PC-3 (cell line): ENCODE measurements at regions not wholly inside any gene's neighbourhood (a gene's known extent, or its start where the extent isn't known, plus 50 kb on each side); places are given as distances from the start of the nearest gene placed in this dataset.

ENCODE experiments used
- ATAC-seq: fragments of 200-7000 bp; cut with Tn5 transposase; 2 replicates; pipeline ENCODE4 v1.9.1; 2020; ENCODE audit warnings: mild to moderate bottlenecking, moderate library complexity
- BruUV-seq: library from RNA; stranded (reverse); fragments of 400-500 nt; replicated peaks from 2 replicates; lab custom pipeline; 2021; lab: Mats Ljungman, UMichigan
- CTCF ChIA-PET: fragments of 300-600 bp; sonication (Branson Sonifier 250); formaldehyde crosslinking; loops from one replicate; lab custom pipeline; 2022; ENCODE audit warnings: antibody characterized with exemption; lab: Charles Lee
- POLR2A ChIA-PET: fragments of 300-600 bp; sonication (Branson Sonifier 250); formaldehyde crosslinking; loops from one replicate; lab custom pipeline; 2022; ENCODE audit warnings: antibody characterized with exemption; ENCODE audit not compliant: unreplicated experiment; lab: Charles Lee
- DNase-seq: peaks from one replicate; pipeline ENCODE4 v3.0.0-alpha.2; 2015
- H2AFZ ChIP-seq: fragments of 300-600 bp; sonication (generic); 2 replicates; pipeline ENCODE4 v1.6.0; 2016; ENCODE audit warnings: antibody characterized with exemption, low read length
- H3F3A ChIP-seq: fragments of 300-600 bp; sonication (generic); one replicate; pipeline ENCODE4 v1.6.0; 2017; ENCODE audit warnings: antibody characterized with exemption, low read length, control low read depth, mild to moderate bottlenecking; ENCODE audit not compliant: unreplicated experiment
- H3K27ac ChIP-seq: fragments of 300-600 bp; sonication (generic); 2 replicates; pipeline ENCODE4 v1.5.1; 2016; ENCODE audit warnings: mild to moderate bottlenecking, low read length
- H3K27me3 ChIP-seq: fragments of 300-600 bp; sonication (generic); 2 replicates; pipeline ENCODE4 v1.6.1; 2016; ENCODE audit warnings: low read length, mixed read lengths
- H3K36me3 ChIP-seq: fragments of 300-600 bp; sonication (generic); 2 replicates; pipeline ENCODE4 v1.6.1; 2016; ENCODE audit warnings: low read depth, mixed run types, low read length, mixed read lengths
- H3K4me1 ChIP-seq: fragments of 300-600 bp; sonication (generic); 2 replicates; pipeline ENCODE4 v1.5.1; 2016; ENCODE audit warnings: low read length; ENCODE audit not compliant: insufficient read depth
- H3K4me2 ChIP-seq: fragments of 300-600 bp; sonication (generic); 2 replicates; pipeline ENCODE4 v1.6.0; 2016; ENCODE audit warnings: low read length
- H3K4me3 ChIP-seq: fragments of 300-600 bp; sonication (generic); 2 replicates; pipeline ENCODE4 v1.5.1; 2016; ENCODE audit warnings: mild to moderate bottlenecking, low read length, mixed read lengths
- H3K79me2 ChIP-seq: fragments of 300-600 bp; sonication (generic); 2 replicates; pipeline ENCODE4 v1.6.1; 2017; ENCODE audit warnings: low read length, mixed read lengths
- H3K9ac ChIP-seq: fragments of 300-600 bp; sonication (generic); 2 replicates; pipeline ENCODE4 v1.6.0; 2016; ENCODE audit warnings: mild to moderate bottlenecking, low read length
- H3K9me2 ChIP-seq: fragments of 300-600 bp; sonication (generic); replicated peaks from 2 replicates; pipeline ENCODE4 v1.6.1; 2016; ENCODE audit warnings: mixed run types, low read length, mixed read lengths
- H3K9me3 ChIP-seq: fragments of 300-600 bp; sonication (generic); 2 replicates; pipeline ENCODE4 v1.6.1; 2016; ENCODE audit warnings: low read length, mixed read lengths
- H4K20me1 ChIP-seq: fragments of 300-600 bp; sonication (generic); 2 replicates; pipeline ENCODE4 v1.6.1; 2016; ENCODE audit warnings: low read length, mixed read lengths
- EZH2 ChIP-seq: fragments of 300-600 bp; sonication (generic); IDR thresholded peaks from one replicate; pipeline ENCODE4 v1.6.1; 2017; ENCODE audit warnings: antibody characterized with exemption, mild to moderate bottlenecking, low read length; ENCODE audit not compliant: unreplicated experiment
- EZH2phosphoT487 ChIP-seq: fragments of 300-600 bp; sonication (generic); IDR thresholded peaks from 2 replicates; pipeline ENCODE4 v1.6.1; 2018; ENCODE audit warnings: mild to moderate bottlenecking, antibody characterized with exemption, low read length, borderline replicate concordance
- intact Hi-C: fragments of 100-400 bp; cut with micrococcal nuclease; formaldehyde crosslinking; loops from 2 replicates; pipeline ENCODE4 v1.9.0; 2023
- TF ChIP-seq, protein P1 (sequence below): fragments of 300-600 bp; sonication (generic); conservative IDR thresholded peaks from 2 replicates; pipeline ENCODE4 v1.5.1; 2017; ENCODE audit warnings: antibody characterized with exemption, low read depth, mild to moderate bottlenecking, low read length

DNA sequence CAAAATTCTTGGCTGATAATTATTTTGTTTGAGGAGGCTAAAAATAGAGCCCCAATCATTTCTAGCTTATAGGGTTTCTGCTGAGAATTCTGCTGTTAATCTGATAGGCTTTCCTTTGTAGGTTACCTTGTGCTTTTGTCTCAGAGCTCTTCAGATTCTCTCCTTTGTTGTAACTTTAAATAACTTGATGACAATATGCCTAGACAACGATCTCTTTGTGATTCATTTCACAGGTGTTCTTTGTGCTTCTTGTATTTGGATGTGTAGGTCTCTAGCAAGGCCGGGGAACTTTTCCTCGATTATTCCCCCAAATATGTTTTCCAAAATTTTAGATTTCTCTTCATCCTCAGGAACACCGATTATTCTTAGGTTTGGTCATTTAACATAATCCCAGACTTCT is 376.5 kb upstream of the MAN1A1 start:
- ChIA-PET CTCF (no interaction called here), POLR2A (no interaction called here)
- no peak overlapping the region for H3K27ac ChIP-seq
- no peaks in the 10 kb centered on the region for H4K20me1 ChIP-seq
- no peaks in the 10 kb centered on the region for H3K79me2 ChIP-seq
- H2AFZ ChIP-seq, result no peak overlapping the region
- intact Hi-C loops, result loop anchor here (5.0 kb wide), 1 partner anchor 374 kb away; no protein-coding TSS in a partner anchor
- no peak overlapping the region for H3K4me2 ChIP-seq
- no peak for TF ChIP-seq EZH2phosphoT487
- no peak for TF ChIP-seq EZH2
- TF ChIP-seq, protein P1, sequence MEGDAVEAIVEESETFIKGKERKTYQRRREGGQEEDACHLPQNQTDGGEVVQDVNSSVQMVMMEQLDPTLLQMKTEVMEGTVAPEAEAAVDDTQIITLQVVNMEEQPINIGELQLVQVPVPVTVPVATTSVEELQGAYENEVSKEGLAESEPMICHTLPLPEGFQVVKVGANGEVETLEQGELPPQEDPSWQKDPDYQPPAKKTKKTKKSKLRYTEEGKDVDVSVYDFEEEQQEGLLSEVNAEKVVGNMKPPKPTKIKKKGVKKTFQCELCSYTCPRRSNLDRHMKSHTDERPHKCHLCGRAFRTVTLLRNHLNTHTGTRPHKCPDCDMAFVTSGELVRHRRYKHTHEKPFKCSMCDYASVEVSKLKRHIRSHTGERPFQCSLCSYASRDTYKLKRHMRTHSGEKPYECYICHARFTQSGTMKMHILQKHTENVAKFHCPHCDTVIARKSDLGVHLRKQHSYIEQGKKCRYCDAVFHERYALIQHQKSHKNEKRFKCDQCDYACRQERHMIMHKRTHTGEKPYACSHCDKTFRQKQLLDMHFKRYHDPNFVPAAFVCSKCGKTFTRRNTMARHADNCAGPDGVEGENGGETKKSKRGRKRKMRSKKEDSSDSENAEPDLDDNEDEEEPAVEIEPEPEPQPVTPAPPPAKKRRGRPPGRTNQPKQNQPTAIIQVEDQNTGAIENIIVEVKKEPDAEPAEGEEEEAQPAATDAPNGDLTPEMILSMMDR, result no peak
- no peak for ATAC-seq
- H3K36me3 ChIP-seq, result no peaks in the 10 kb centered on the region
- no peak for DNase-seq
- no peak overlapping the region for H3K4me3 ChIP-seq
- H3K9ac ChIP-seq, result no peak overlapping the region
- H3K9me2 ChIP-seq, result no peaks in the 10 kb centered on the region
- peaks cover 15% of the 10 kb centered on the region for H3K4me1 ChIP-seq
- H3K9me3 ChIP-seq, result no peaks in the 10 kb centered on the region
- H3F3A ChIP-seq, result no peaks in the 10 kb centered on the region
- no peaks in the 10 kb centered on the region for H3K27me3 ChIP-seq
- BruUV-seq, result no TSS peak

DNA sequence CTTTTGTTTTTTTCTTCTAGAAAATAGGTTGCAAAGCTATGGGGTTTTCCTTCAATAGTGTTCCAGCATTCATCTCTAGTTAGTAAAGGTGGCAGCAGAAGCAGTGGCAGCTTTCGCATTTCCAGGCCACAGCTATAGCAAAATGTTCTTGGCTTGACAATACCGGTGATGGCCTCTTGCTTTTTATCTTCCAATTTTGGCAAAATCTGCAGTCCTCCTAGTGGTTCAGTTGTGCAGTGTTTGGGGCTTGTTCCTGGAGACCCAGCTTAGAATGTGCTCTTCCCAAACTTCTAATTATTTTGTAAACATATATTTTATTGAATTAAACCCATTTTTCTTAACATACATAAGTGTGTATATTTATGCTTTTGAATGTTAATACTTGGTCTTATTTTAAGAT is 370.6 kb upstream of the MAN1A1 start:
- Histone ChIP-seq H3K36me3 (no peaks in the 10 kb centered on the region), H3K9me2 (no peaks in the 10 kb centered on the region), H3F3A (no peaks in the 10 kb centered on the region), H2AFZ (no peak overlapping the region), H3K79me2 (no peaks in the 10 kb centered on the region), H3K4me3 (no peak overlapping the region), H4K20me1 (no peaks in the 10 kb centered on the region), H3K27me3 (no peaks in the 10 kb centered on the region), H3K9me3 (no peaks in the 10 kb centered on the region), H3K27ac (no peak overlapping the region), H3K4me2 (no peak overlapping the region), H3K9ac (no peak overlapping the region), H3K4me1 (no peaks in the 10 kb centered on the region)
- peak; percentile 31; the same call in 1 of the 2 replicates for ATAC-seq
- intact Hi-C loops, result no loop called here
- CTCF ChIA-PET, result interaction anchor here (0.6 to 0.8 kb wide), 4 partner anchors 13 to 370 kb away, joined by 3 to 6 read pairs (median 3); no protein-coding TSS in a partner anchor
- no peak for TF ChIP-seq EZH2phosphoT487
- TF ChIP-seq, protein P1, result peak; percentile 46; the same call in 1 of the 2 replicates
- POLR2A ChIA-PET, result interaction anchor here (0.6 kb wide), 1 partner anchor 293 kb away, joined by 7 read pairs; no protein-coding TSS in a partner anchor
- DNase-seq, result peak; percentile 29
- no TSS peak for BruUV-seq

DNA sequence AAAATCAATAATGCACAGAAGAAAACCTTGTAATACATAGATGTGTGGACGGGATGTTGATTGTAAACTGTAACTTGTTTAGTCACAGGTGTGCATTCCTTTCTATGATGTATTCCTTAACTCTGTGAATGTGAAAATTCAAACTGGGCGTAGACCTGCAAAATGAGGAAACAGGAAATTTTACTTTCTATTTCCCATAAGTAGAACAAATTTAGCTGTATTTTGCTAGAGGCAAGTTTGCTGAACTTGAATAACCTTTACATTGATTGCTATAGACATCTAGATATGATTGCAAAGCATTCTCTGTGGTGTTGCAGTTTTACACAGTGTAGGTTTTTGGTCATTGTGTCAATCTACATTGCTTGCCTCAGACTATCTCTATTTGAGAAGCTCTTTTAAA is 368.4 kb upstream of the MAN1A1 start:
- intact Hi-C loops, result no loop called here
- H3K27ac ChIP-seq, result no peak overlapping the region
- CTCF ChIA-PET, result interaction anchor here (0.6 kb wide), 1 partner anchor 750 kb away, joined by 3 read pairs; no protein-coding TSS in a partner anchor
- no peaks in the 10 kb centered on the region for H3K27me3 ChIP-seq
- POLR2A ChIA-PET, result no interaction called here
- no peaks in the 10 kb centered on the region for H3K79me2 ChIP-seq
- DNase-seq (peak; percentile 18), ATAC-seq (no peak)
- TF ChIP-seq, protein P1, result no peak
- TF ChIP-seq EZH2, result no peak
- TF ChIP-seq EZH2phosphoT487, result no peak
- no peaks in the 10 kb centered on the region for H3K9me3 ChIP-seq
- H3K4me3 ChIP-seq, result no peak overlapping the region
- no peaks in the 10 kb centered on the region for H3K36me3 ChIP-seq
- H3K4me1 ChIP-seq, result no peaks in the 10 kb centered on the region
- H4K20me1 ChIP-seq, result no peaks in the 10 kb centered on the region
- no peaks in the 10 kb centered on the region for H3K9me2 ChIP-seq
- H3F3A ChIP-seq, result no peaks in the 10 kb centered on the region
- no peak overlapping the region for H3K9ac ChIP-seq
- no peak overlapping the region for H3K4me2 ChIP-seq
- no peak overlapping the region; the same call in 1 of the 2 replicates for H2AFZ ChIP-seq
- BruUV-seq, result no TSS peak
